ENCODE measurements at regions not wholly inside any gene's neighbourhood (a gene's known extent, or its start where the extent isn't known, plus 50 kb on each side); places are given as distances from the start of the nearest gene placed in this dataset.

- FAIRE-seq, result no peak
Observed at GRCh38 chr2:222102575-222103349, 196.0 kb downstream of the PAX3 start.

More at GRCh38 chr2:222102575-222103349, 196.0 kb downstream of the PAX3 start:
- Histone ChIP-seq H2BK20ac (ENCODE audit: low read length) (no peak overlapping the region), H3K9me3 (ENCODE audit: insufficient read depth in 2 of 2, low read depth in 1 of 2, low read length in 1 of 2) (no peaks in the 10 kb centered on the region), H4K8ac (ENCODE audit: extremely low read depth, insufficient read depth, low read length) (no peak overlapping the region), H2BK12ac (ENCODE audit: low read depth, low read length) (no peak overlapping the region), H2BK5ac (ENCODE audit: low read depth, low read length) (no peak overlapping the region), H3K18ac (ENCODE audit: extremely low read depth, low read length) (no peak overlapping the region), H4K91ac (replicated peaks; ENCODE audit: insufficient read length, low read length) (no peak overlapping the region), H3K4me2 (ENCODE audit: insufficient read depth in 1 of 2, low read depth in 2 of 2, low read length in 2 of 2) (peak overlapping the region in 1 of 2 experiments; percentile 46; a peak in 2 of 4 replicates), H2AK5ac (ENCODE audit: low read depth, low read length) (no peak overlapping the region), H3K79me1 (ENCODE audit: low read depth, low read length) (no peaks in the 10 kb centered on the region), H3K79me2 (ENCODE audit: control insufficient read depth in 1 of 2, insufficient read depth in 2 of 2, low read length in 2 of 2) (no peaks in the 10 kb centered on the region), H3K27me3 (replicated peaks in 1 of 4; ENCODE audit: control insufficient read depth in 3 of 4, extremely low read depth in 1 of 4, insufficient read depth in 3 of 4, low read length in 3 of 4) (no peaks in the 10 kb centered on the region), H4K5ac (ENCODE audit: insufficient read length, low read depth, low read length) (no peak overlapping the region), H2BK120ac (replicated peaks; ENCODE audit: low read depth, low read length) (no peak overlapping the region), H3K14ac (ENCODE audit: insufficient read length) (no peak overlapping the region), H3K4ac (replicated peaks; ENCODE audit: insufficient read length, low read depth, low read length) (no peak overlapping the region), H3K4me3 (ENCODE audit: extremely low read depth in 1 of 4, insufficient read depth in 2 of 4, low read depth in 3 of 4, low read length in 4 of 4) (peak overlapping the region in 1 of 4 experiments; percentile 14; a peak in 1 of 8 replicates), H3K27ac (ENCODE audit: low read depth, low read length) (no peak overlapping the region), H3K4me1 (replicated peaks in 1 of 4; ENCODE audit: control insufficient read depth in 3 of 4, insufficient read depth in 4 of 4, low read length in 3 of 4) (peaks cover 0 to 14% (median 11%) of the 10 kb centered on the region in 4 experiments; a peak in 5 of 7 replicates), H2AFZ (ENCODE audit: low read length) (no peak overlapping the region), H3K23ac (ENCODE audit: insufficient read length) (no peak overlapping the region), H3K23me2 (ENCODE audit: low read depth, low read length) (no peaks in the 10 kb centered on the region), H3K56ac (replicated peaks; ENCODE audit: insufficient read length, low read depth, low read length) (no peak overlapping the region), H3K9ac (replicated peaks in 1 of 4; ENCODE audit: extremely low read depth in 1 of 4, low read depth in 3 of 4, low read length in 3 of 4) (no peak overlapping the region), H2BK15ac (ENCODE audit: low read length) (no peak overlapping the region), H4K20me1 (replicated peaks in 1 of 2; ENCODE audit: control insufficient read depth in 1 of 2, insufficient read depth in 2 of 2, low read length in 2 of 2) (no peaks in the 10 kb centered on the region), H3K36me3 (ENCODE audit: control insufficient read depth in 2 of 4, insufficient read depth in 4 of 4, low read length in 3 of 4) (no peaks in the 10 kb centered on the region)
- 59% methylated on average over 4 of the region's 4 CpGs; no CpG with 5 or more reads in 1 of the 2 experiments for WGBS, 2 experiments (ENCODE audit: extremely low coverage in 1 of 2, insufficient coverage in 1 of 2, insufficient read length in 1 of 2, insufficient replicate concordance in 2 of 2, low coverage in 1 of 2, low lambda C conversion rate in 2 of 2, missing lambda C conversion rate in 1 of 2)
- ChIA-PET POLR2A (ENCODE audit: partially characterized antibody) (no interaction called here), CTCF (ENCODE audit: partially characterized antibody) (interaction anchor here (0.5 to 1.7 kb wide), 7 partner anchors 10 to 491 kb away, joined by 3 to 6 read pairs (median 4); no protein-coding TSS in a partner anchor)
- TF ChIP-seq POU5F1 (IDR thresholded peaks at IDR 0.05; ENCODE audit: low read depth, low read length), result no peak
- no peak for TF ChIP-seq CTBP2 (IDR thresholded peaks at IDR 0.05; ENCODE audit: borderline replicate concordance, insufficient read depth, insufficient read length, low read length)
- no peak for TF ChIP-seq GTF2F1 (IDR thresholded peaks at IDR 0.05; ENCODE audit: borderline replicate concordance, low read depth, low read length)
- DNase-seq (ENCODE audit: low read depth in 1 of 2, low spot score in 2 of 2), result no peak

Data from H1 (cell line).